Caco-2 (cell line): ENCODE measurements at regions not wholly inside any gene's neighbourhood (a gene's known extent, or its start where the extent isn't known, plus 50 kb on each side); places are given as distances from the start of the nearest gene placed in this dataset.
"Not testable (repeated sequence)": the region's sequence is repeated elsewhere in the genome, so short reads cannot be mapped to it uniquely, and the experiment has no call there.

Source experiments
- BruUV-seq: library from RNA; stranded (reverse); fragments of 400-500 nt; replicated peaks from 2 replicates; lab custom pipeline; 2021; lab: Mats Ljungman, UMichigan
- CTCF ChIA-PET: fragments of 300-600 bp; sonication (Branson Sonifier 250); formaldehyde crosslinking; loops from one replicate; lab custom pipeline; 2022; ENCODE audit warnings: antibody characterized with exemption; lab: Charles Lee
- POLR2A ChIA-PET: fragments of 300-600 bp; sonication (Branson Sonifier 250); formaldehyde crosslinking; loops from one replicate; lab custom pipeline; 2022; ENCODE audit warnings: antibody characterized with exemption; lab: Charles Lee
- DNase-seq, 2 experiments: peaks; one replicate each; pipeline versions ENCODE4 v3.0.0 to v3.0.0-alpha.2; 2020 to 2022
- H3K27me3 ChIP-seq: replicated peaks from 2 replicates; pipeline ENCODE4 v1.6.0; 2011; ENCODE audit warnings: low read length; ENCODE audit not compliant: control insufficient read depth, insufficient read depth
- H3K36me3 ChIP-seq: 2 replicates; pipeline ENCODE4 v1.5.1; 2011; ENCODE audit warnings: low read length; ENCODE audit not compliant: control insufficient read depth, insufficient read depth
- H3K4me1 ChIP-seq: fragments of 250-450 bp; sonication (Bioruptor Pico); 2 replicates; pipeline ENCODE4 v1.5.1; 2020; ENCODE audit warnings: mild to moderate bottlenecking
- H3K4me3 ChIP-seq: 2 replicates; pipeline ENCODE4 v1.5.1; 2011; ENCODE audit warnings: low read depth, mild to moderate bottlenecking, control low read depth, low read length
- H3K9me3 ChIP-seq: fragments of 250-450 bp; sonication (Bioruptor Pico); 2 replicates; pipeline ENCODE4 v1.5.1; 2020; ENCODE audit warnings: mild to moderate bottlenecking, moderate library complexity
- H3K27ac Mint-ChIP-seq: one replicate; pipeline ENCODE4 v1.8.0; 2022; ENCODE audit warnings: mixed read lengths; ENCODE audit not compliant: unreplicated experiment
- H3K27me3 Mint-ChIP-seq: one replicate; pipeline ENCODE4 v1.8.0; 2022; ENCODE audit warnings: mixed read lengths; ENCODE audit not compliant: insufficient read depth, unreplicated experiment
- H3K36me3 Mint-ChIP-seq: one replicate; pipeline ENCODE4 v1.8.0; 2022; ENCODE audit warnings: mild to moderate bottlenecking, mixed read lengths; ENCODE audit not compliant: insufficient read depth, unreplicated experiment
- H3K4me1 Mint-ChIP-seq: one replicate; pipeline ENCODE4 v1.8.0; 2022; ENCODE audit warnings: low read depth, mixed read lengths; ENCODE audit not compliant: unreplicated experiment
- H3K4me3 Mint-ChIP-seq: one replicate; pipeline ENCODE4 v1.8.0; 2022; ENCODE audit warnings: mild to moderate bottlenecking, moderate library complexity, mixed read lengths; ENCODE audit not compliant: unreplicated experiment
- H3K9me3 Mint-ChIP-seq: one replicate; pipeline ENCODE4 v1.8.0; 2022; ENCODE audit warnings: mixed read lengths; ENCODE audit not compliant: unreplicated experiment
- CTCF ChIP-seq, 2 experiments: fragments of 200-600 bp in 1 of 2; IDR thresholded peaks; 1 replicate in 1 of 2; 2 replicates in 1 of 2; pipeline versions ENCODE4 v1.5.1 to v1.8.0; 2011 to 2022; ENCODE audit warnings: antibody characterized with exemption in 1 of 2, control low read depth in 1 of 2, inconsistent platforms in 1 of 2, low read depth in 1 of 2, low read length in 1 of 2, mild to moderate bottlenecking in 1 of 2, moderate library complexity in 1 of 2; ENCODE audit not compliant: insufficient read depth in 1 of 2, severe bottlenecking in 1 of 2, unreplicated experiment in 1 of 2
- intact Hi-C: fragments of 100-400 bp; cut with micrococcal nuclease; formaldehyde crosslinking; loops from one replicate; pipeline ENCODE4 v1.10.0; 2022; ENCODE audit not compliant: unreplicated experiment

- peak in 1 of 2 experiments; percentile 28 for TF ChIP-seq CTCF (IDR thresholded peaks at IDR 0.05; ENCODE audit: insufficient read depth in 1 of 2, low read depth in 1 of 2, low read length in 1 of 2, severe bottlenecking in 1 of 2, unreplicated experiment in 1 of 2)
- Mint-ChIP-seq H3K4me1 (peaks cover 12% of the 10 kb centered on the region), H3K27ac (no peak overlapping the region), H3K27me3 (no peaks in the 10 kb centered on the region), H3K36me3 (no peaks in the 10 kb centered on the region), H3K9me3 (no peaks in the 10 kb centered on the region), H3K4me3 (no peak overlapping the region)
- Histone ChIP-seq H3K4me1 (peaks cover 7% of the 10 kb centered on the region), H3K36me3 (no peaks in the 10 kb centered on the region), H3K9me3 (no peaks in the 10 kb centered on the region), H3K27me3 (no peaks in the 10 kb centered on the region), H3K4me3 (no peak overlapping the region)
- intact Hi-C loops: loop anchor here (1.0 kb wide), 1 partner anchor 50 kb away; no protein-coding TSS in a partner anchor
- no TSS peak for BruUV-seq
- POLR2A ChIA-PET: no interaction called here
- peak in 1 of 2 experiments; percentile 17 for DNase-seq
- CTCF ChIA-PET: interaction anchor here (0.7 to 1.0 kb wide), 2 partner anchors 28 to 51 kb away, joined by 3 read pairs; no protein-coding TSS in a partner anchor
Measured at GRCh38 chr12:115866909-115867525, 410.5 kb downstream of the MED13L start.

- H3K4me1 ChIP-seq, H3K4me3 Mint-ChIP-seq, intact Hi-C loops, H3K27me3 ChIP-seq, H3K9me3 ChIP-seq, H3K27me3 Mint-ChIP-seq, H3K36me3 ChIP-seq, H3K36me3 Mint-ChIP-seq, H3K27ac Mint-ChIP-seq, POLR2A ChIA-PET, BruUV-seq, DNase-seq, H3K4me3 ChIP-seq, H3K4me1 Mint-ChIP-seq, H3K9me3 Mint-ChIP-seq: not testable (repeated sequence)
- CTCF ChIA-PET: interaction anchor here (1.0 kb wide), 1 partner anchor 51 kb away, joined by 3 read pairs; no protein-coding TSS in a partner anchor
Measured at GRCh38 chr12:115866281-115866680, 411.2 kb downstream of the MED13L start.

GRCh38 chr12:115864396-115864795 is 413.1 kb downstream of the MED13L start:
- no peak for TF ChIP-seq CTCF (IDR thresholded peaks at IDR 0.05; ENCODE audit: insufficient read depth in 1 of 2, low read depth in 1 of 2, low read length in 1 of 2, severe bottlenecking in 1 of 2, unreplicated experiment in 1 of 2)
- DNase-seq: no peak
- BruUV-seq: no TSS peak
- CTCF ChIA-PET: no interaction called here
- no peak overlapping the region for H3K27ac Mint-ChIP-seq
- no peaks in the 10 kb centered on the region for H3K36me3 Mint-ChIP-seq
- Histone ChIP-seq H3K27me3 (no peaks in the 10 kb centered on the region), H3K36me3 (no peaks in the 10 kb centered on the region), H3K4me3 (no peak overlapping the region), H3K9me3 (no peaks in the 10 kb centered on the region), H3K4me1 (no peaks in the 10 kb centered on the region)
- intact Hi-C loops: no loop called here
- H3K27me3 Mint-ChIP-seq: peaks cover 6% of the 10 kb centered on the region
- no peaks in the 10 kb centered on the region for H3K9me3 Mint-ChIP-seq
- no peaks in the 10 kb centered on the region for H3K4me1 Mint-ChIP-seq
- POLR2A ChIA-PET: no interaction called here
- no peak overlapping the region for H3K4me3 Mint-ChIP-seq
